Activated T-helper 1 cell treated with anti-CD3 and anti-CD28 coated beads, Interleukin-2, amount 50 U/mL, for 16 hours (primary cell): ENCODE measurements at regions not wholly inside any gene's neighbourhood (a gene's known extent, or its start where the extent isn't known, plus 50 kb on each side); places are given as distances from the start of the nearest gene placed in this dataset.
"Not testable (repeated sequence)": the region's sequence is repeated elsewhere in the genome, so short reads cannot be mapped to it uniquely, and the experiment has no call there.

ENCODE experiments used
- DNase-seq, 2 donors: peaks; one replicate each; pipeline ENCODE4 v3.0.0-alpha.2; 2020; ENCODE audit warnings: low read depth in 1 of 2, low spot score in 1 of 2

DNA sequence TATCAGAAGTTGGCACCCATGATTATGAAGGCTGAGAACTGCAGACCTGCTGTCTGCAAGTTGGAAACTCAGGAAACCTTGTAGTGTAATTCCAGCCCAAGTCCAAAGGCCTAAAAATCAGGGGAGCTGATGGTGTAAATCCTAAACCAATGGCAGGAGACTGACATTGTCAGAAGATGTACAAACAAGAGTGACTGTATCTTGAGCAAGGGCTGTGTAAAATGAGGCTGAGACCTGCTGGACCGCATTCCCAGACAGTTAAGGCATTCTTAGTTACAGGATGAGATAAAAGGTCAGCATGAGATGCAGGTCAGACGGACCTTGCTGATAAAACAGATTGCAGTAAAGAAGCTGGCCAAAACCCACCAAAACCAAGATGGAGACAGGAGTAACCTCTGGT, 147.7 kb downstream of the COG6 start:
- no peak for DNase-seq

DNA sequence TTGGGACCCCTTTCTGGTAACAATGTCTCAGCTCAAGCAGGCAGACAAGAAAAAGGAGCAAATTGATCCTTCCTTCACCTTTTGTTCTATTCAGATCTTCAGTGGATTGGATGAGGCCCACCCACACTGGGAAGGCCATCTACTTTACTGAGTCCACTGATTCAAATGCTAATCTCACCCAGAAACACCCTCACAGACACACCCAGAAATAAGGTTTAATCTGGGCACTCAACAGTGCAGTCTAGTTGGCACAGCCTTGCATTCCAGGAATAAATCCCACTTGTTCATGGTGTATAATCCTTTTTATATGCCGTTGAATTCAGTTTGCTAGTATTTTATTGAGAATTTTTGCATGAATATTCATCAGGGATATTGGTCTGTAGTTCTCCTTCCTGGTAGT, 148.4 kb downstream of the COG6 start:
- no peak for DNase-seq

DNA sequence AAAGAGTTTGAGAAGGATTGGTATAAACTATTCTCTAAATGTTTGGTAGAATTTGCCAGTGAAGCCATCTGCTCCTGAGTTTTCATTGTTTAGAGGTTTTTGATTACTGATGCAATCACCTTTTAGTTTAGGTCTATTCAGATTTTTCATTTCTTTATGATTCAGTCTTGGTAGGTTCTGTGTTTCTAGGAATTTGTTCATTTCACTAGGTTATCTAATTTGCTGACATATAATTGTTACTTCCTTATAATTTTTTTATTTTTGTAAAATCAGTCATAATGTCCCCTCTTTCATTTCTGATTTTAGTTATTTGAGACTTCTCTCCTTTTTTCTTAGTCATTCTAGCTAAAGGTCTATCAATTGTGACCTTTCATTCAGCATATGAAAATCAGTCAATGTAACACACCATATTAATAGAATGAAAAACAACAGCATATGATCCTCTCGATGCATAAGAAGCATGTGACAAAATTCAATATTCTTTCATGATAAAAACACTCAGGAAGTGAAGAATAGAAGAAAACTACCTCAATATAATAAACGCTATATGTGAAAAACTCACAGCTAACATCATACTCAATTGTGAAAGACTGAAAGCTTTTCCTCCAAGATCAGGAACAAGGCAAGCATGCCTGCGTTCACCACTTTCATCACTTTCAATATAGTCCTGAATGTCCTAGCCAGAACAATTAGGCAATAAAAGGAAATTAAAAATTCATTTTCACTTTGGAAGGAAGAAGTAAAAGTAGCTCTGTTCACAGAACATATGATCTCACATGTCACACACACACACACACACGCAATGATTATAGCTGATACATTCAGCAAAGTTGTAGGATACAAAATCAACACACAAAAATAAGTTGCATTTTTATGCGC, 149.1 kb downstream of the COG6 start:
- DNase-seq: no peak

DNA sequence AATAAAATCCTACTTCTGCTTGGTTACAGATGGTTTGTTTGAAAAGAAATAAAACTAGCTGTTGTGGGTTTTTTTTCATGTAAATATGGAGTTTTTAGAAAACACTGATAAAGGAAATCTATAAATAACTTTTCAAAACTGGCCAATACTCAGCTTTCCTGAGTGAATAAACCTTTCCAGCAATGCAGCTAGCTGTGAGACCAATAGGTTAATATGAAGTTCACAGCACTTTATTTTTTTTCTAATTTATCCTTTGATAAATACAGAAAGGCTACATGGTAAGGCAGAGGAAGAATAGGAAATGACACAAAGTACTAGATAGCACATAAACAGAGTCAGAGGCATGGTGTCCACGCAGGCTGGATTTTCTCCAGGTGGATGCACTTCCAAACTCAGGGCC, 154.0 kb downstream of the COG6 start:
- DNase-seq: no peak

DNA sequence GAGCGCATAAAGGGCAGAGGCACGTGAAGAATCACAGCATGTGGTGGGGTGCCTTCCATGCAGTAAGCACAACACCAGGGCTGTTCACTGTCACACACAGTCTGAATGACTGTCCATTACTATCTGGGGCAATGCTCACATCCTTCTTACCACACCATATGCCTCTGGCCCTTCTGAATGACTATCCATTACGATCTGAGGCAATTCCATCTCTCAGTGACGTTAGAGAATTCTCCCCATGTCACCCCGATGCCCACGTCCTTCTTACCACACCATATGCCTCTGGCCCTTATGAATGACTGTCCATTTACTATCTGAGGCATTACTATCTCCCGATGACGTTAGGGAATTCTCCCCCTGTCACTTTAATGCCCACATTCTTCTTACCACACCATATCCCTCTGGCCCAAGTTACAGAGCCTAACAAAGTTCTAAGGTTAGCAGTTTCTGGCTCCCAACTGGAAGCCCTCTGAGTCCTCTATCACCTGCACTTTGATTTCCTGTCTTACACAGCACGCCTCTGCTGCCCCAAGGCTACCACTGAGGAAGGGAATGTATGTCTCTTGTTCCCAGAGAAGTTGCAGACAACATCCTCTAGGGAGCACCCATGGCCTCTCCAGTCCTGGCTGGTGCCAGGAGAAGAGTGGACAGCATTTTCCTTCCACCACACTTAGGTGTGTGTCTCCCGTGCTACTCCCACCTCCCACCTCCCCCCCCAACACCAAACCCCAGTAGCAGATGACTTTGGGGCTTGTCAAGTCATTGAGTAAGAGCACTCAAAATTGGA, 154.8 kb downstream of the COG6 start:
- no peak for DNase-seq

DNA sequence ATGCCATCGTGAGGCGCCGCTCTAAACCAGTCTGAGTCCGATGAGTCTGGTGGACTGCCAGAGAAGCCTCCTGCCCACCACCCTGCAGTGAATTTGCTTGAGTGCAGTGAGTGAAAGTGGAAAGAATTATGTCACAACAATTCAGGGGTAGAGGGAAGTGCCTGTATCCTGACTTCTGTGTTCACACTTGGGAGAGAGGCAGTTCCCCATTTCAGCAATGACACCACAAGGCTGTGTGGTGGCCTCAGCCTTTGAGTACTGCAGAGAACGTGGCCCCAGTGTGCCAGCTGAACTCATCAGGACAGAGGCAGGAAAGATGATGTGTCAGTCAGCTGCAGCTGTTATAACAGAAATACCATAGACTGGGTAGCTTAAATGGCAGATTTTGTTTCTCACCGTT, 155.6 kb downstream of the COG6 start:
- DNase-seq: no peak

DNA sequence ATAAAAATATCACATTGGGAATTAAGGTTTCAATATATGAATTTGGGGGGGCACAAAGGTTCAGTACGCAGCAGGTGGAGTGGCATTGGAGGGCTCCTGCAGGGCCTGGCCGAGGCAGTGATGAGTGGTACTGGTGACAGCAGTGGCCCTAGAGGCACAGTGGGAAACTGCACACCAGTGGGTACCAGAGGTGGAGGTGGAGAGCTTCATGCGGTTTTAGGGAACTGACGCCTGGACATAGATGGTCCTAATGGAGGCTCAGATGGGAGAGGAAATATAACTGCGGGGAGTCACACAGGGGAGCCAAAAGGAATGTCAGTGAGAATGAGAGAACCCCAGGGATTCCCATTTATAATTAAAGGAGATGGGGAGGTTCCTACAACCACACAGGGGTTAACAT, 156.2 kb downstream of the COG6 start:
- no peak for DNase-seq

DNA sequence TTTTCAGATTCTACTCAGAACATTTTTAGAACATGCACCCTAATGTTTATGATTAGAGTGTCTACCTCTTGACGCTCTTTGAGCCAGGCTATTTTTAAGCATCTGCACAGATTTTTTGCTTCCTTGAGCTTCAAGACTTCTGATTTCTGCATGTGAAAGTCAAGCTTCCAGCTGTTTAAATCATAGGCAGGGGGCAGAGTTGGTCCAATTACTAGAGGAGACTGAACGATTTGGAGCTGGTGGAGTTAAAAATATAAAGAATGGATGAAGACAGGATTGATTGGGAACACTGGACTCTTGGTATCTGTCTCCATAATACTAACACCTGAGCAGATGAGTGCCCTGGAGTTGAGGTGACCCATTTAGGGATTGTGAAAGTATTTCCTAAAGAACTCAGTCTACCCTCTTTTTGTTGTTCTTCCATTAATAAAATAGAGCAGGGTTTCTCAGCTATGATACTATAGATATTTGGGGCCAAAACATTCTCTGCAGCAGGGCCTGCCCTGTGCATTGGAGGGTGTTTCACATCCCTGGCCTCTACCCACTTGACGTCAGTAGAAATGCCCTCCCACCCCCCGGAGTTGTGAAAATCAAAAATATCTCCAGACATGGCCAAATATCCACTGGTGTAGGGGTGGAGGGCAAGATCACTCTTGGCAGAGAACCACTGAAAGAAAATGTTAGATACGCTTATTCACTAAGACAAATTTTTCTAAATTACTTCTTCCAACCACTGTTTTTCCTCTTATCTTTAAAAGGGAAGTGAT, 160.1 kb downstream of the COG6 start:
- DNase-seq: no peak

DNA sequence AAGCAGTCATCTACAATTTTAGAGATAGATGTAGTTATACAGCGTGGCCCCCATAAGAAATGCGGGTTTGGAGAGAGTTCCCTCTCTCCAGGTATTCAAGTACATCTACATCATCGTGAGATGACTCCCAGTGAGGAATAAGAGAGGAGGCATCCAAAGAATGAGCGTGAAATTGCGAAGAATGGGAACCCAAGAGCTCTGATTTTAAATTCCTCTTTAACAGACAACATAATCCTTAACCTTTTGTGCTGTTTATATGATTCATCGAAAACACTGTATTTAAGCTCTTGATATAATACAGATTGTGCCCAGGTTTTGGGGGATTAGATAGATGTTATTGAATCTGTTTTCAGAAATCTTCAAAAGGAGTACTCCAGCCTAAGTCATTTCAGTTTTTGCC, 161.5 kb downstream of the COG6 start:
- no peak for DNase-seq

DNA sequence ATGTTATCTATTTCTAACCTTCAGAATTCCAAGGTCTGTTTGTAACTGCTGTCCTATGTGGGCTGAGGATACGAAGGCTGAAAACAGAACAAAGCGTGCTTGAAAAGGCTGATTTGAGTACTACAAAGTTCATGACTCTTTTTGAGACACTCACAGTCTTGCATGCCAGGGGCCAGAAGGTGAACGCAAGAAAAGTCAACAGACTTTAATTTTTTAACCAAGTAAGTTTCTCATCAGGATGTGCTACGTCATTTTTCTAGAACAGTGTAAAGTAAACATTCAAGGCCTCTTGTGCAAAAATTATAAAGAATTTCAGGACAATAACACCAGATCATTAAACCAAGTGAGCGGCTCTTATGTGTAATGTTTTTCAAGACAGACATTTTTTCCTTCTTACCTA, 163.5 kb downstream of the COG6 start:
- DNase-seq: no peak

DNA sequence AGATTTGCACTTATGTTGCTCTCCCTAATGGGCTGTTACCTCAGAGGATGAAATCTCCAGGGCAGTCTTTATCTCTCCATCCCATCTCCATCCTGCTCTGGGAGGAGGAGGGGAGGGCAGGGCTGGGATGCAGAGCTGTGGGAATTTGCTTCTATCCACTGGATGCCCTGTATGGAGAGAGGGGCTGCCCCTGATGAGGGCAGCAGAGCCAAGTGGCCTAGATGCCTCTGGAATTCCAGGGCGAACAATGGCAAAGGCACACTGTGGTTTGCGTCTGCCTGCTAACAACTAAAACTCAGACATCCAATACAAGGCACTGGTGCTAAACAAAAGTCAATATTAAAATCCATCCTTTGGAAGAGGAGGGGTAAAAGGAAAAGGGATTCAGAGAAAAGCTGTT, 165.1 kb downstream of the COG6 start:
- no peak for DNase-seq

DNA sequence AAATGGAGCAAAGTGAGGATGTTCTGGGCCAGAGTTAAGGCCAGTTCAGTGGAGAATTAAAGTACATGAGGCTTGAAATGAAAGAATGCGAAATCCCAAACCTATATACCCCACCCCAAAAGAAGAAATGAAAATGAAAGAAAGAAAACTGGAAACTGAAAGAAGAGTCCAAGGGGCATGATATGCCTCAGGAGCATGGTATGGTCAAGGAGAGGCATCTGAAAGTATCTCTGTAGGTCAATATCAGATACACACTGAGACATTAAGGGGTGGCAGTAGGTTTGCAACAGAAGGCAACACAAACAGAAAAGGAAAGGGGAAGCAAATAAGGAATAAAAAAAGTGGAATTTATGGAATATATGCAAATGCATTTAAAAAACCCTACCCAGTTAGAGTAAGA, 166.5 kb downstream of the COG6 start:
- no peak for DNase-seq

DNA sequence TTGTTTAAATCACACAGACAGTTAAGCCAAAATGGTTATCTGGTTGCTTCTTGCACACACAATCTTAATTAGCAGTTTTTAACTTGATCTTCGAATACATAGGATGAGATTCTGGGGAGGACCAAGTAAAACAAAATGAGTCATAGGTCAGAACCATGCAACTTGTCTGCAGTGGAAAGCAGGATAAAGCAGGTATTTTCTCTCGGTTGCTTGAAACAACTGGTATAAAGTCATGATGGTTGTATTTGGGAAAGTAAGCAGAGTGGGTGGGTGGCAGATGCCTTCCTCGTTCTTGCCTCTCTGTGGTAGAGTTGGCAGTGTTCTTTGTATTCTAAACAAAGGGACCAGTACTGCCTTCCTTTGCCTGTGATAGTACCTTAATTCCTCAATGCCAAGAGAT, 167.0 kb downstream of the COG6 start:
- DNase-seq: no peak

DNA sequence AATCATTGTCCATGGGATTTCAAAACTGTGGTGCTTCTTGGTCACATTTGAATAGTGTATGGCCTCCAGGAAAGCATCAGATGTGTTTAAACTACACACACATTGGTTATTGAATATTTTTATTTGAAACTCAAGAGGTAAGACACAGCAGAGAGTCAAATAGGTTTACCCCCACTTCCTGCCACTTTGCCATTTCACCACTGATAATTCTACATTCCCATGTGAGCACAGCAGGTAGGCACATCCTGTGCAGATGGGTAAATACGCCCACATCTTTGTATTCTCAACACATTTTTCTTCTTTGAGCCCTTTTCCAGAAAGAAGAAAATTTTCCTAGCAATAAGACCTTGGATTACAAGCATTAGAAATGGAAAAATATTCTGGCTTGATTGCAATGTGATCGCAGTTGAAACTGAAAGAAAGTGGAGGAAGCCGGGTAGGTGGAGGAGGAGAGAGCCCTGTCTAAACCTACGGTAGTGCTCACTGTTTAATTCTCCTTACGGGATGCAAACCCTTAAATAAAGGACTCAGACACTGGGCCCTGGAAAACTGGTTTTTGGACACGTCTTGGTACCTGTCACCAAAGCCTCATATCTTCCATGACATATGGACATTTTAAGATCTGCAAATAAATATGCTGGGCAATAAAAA, 167.7 kb downstream of the COG6 start:
- no peak for DNase-seq

DNA sequence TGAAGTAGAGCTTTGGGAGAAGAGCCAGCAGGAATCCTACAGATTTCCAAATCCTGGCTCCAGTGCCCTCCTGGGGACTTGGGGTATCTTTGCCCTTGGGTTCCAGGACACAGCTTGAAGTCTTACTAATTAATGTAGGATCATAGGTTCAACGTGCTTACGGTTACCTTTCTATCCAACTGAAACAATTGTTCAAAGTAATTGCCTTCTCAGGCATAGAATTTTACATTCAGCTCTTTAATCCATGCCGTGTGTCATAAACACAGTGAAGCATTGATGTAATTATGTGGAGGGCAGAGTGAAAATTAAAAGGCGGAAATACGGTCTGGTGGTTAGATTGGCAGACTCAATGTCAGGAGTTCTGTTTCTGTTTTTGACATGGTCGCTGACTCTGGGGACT, 170.4 kb downstream of the COG6 start:
- no peak for DNase-seq

DNA sequence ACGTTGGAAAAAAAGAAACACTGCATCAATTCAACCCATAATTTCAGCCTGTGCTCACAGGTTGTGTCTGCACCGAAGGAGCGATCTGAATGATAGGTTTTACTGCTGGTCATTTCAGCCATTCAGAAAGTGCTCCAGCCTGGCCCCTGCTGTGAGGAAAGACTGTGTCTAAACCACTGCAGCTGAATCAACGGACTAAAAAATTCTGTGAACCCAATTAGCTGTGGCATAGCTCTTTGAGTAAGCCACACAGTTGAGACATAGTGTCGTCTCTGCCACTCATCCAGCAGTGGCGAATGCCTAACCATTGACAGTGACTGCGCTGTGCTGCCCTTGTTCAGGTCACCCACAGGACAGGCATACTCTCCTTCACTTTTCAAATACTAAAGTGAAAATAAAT, 179.8 kb downstream of the COG6 start:
- no peak for DNase-seq

DNA sequence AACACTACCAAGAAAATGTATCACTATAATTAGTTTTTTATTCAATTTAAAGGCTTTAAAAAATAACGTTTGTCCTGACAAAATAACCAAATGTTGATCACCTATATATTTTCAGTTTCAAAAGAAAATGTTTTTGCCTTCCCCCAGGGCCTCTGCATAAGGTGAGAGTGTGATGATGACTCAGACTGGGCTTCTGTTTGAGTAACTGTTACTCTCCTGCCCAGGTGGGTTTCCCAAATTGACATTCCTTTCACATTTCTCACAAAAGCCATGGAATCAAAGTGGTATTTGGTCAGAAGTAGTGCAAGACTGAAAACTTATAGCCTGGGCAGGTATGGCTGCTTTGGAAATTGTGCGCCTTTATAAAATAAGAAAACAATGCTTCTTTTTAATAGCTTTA, 180.6 kb downstream of the COG6 start:
- DNase-seq: no peak

DNA sequence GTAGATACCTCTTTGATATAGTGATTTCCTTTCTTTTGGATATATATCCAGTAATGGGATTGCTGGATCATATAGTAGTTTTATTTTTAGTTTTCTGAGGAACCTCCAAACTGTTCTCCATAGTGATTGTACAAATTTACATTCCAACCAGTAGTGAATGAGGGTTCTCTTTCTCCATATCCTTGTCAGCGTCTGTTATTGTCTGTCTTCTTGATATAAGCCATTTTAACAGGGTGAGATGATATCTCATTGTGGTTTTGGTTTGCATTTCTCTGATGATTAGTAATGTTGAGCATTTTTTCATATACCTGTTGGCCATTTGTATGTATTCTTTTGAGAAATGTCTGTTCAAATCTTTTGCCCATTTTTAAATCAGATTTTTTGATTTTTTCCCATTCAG, 182.4 kb downstream of the COG6 start:
- not testable (repeated sequence) for DNase-seq

DNA sequence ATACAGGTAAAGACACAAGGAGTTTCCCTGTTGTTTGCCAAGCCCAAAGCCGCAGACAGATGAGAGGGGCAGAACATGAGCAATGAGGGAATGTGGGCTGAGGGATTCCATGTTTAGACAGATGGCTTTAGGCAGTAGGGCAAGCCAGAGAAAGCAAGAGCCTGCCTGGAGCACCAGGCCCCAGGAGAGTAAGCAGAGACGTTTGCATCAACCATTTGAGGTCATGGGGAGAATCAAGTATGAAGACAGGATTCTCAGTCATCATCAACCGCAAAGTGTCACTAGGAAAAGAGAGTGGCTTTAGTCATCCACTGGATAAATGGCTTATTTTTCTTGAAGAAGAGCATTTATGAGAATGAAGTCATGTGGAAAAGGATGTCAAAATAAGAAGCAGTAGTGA, 184.7 kb downstream of the COG6 start:
- no peak for DNase-seq

DNA sequence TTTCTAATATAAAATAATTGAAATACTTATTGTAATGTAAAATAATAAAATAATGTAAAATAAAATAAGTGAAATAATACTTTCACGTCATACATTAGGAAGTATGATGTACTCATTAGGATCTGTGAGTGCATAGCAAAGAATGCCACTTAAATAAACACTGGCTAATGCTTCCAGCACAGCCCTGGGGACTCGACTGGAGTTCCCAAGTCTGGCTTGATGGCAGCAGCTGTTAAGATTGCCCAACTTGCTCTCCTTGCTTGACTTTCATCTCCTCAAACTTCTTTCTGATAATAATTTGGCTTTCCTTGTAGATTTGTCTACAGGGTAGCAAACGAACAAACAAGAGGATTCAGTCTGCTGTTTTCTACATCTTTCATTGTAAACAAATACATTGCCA, 191.9 kb downstream of the COG6 start:
- DNase-seq: no peak

DNA sequence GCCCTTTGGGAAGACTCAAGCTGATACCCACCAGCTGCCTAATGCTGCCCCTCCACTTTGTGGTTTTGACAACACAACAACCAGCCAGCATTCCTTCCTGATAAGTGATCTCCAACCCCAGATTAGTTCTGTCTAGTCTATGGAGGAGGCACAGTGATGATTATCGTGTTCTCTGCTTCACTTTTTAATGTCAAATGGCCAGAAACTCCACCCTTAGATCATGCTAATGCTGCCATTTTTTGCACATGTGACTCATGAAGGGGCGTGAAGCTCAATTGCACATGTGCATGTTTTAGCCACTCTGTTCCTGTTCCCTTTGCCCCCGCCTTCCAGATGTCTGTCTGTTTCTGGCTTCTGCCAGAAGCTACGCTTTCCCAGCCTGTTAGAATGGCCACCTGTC, 199.8 kb downstream of the COG6 start:
- no peak for DNase-seq
